GM11168 (cell line): ENCODE measurements at regions not wholly inside any gene's neighbourhood (a gene's known extent, or its start where the extent isn't known, plus 50 kb on each side); places are given as distances from the start of the nearest gene placed in this dataset.

ENCODE experiments used
- in situ Hi-C: fragments of 300-500 bp; cut with MboI; formaldehyde crosslinking; loops from one replicate; pipeline ENCODE4 v1.12.0; 2022; ENCODE audit warnings: low sequenced_read_pairs; ENCODE audit not compliant: unreplicated experiment

- in situ Hi-C loops, result loop anchor here (25.0 kb wide), 1 partner anchor 1054 kb away; the partner anchor contains the start of gene TBPL2
Measured at GRCh38 chr14:56491299-56492285, 88.0 kb upstream of the TMEM260 start.

GRCh38 chr14:56494167-56494566 is 85.4 kb upstream of the TMEM260 start:
- in situ Hi-C loops, result loop anchor here (25.0 kb wide), 1 partner anchor 1057 kb away; the partner anchor contains the start of gene TBPL2

GRCh38 chr14:56498112-56498511 is 81.5 kb upstream of the TMEM260 start:
- in situ Hi-C loops, result loop anchor here (25.0 kb wide), 1 partner anchor 1061 kb away; the partner anchor contains the start of gene TBPL2

DNA sequence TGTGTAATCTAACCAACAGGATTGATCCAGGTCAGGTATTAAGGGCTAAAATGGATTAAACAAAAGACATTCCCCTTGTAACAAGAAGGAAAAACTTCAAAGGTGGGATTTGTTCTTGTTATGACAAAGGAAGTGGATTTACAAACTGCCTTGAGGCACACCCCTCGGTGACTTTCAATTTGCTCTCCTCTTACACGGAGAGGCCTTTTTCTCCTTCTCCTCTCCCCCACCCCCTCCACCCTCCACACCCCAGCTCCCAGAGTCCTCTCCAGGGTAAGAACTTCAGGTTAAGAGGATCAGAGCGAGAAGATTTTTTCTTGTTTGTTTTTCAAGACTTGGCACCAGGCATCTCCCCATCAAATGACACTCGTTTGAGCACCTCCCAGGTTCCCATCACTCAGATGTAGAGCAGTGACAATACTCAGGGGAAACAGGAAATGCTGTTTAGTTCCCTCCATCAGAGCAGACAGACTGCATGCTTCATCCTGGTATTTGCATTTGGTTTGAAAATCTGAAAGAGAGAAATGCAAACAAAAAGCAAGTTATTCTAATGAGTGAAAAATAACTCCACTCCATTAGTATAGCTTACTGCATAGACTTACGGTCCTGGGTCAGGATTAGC is 77.6 kb upstream of the TMEM260 start:
- in situ Hi-C loops, result no loop called here

GRCh38 chr14:56505361-56505760 is 74.2 kb upstream of the TMEM260 start:
- in situ Hi-C loops, result no loop called here

DNA sequence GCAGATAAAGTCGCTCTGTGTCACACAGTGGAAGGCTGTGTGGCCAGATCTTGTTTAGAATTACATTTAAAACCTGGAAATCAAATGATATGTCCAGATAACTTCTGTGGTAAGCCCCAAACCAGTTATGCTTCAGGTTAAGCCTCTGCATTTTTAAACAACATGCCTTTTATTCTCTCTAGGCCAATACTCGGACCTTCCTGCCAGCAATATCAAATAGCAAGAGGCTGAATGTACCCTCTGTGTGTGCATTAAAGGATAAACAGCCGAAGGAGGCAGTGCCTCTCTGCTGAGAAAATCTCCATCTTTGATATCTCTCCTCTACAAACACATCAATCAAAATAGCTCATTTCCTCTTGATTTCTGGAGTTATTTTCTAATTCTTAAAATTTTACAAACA is 67.1 kb upstream of the TMEM260 start:
- in situ Hi-C loops, result no loop called here

- in situ Hi-C loops, result no loop called here
Measured at GRCh38 chr14:56514663-56515371, 64.8 kb upstream of the TMEM260 start.

GRCh38 chr14:56515739-56516138 is 63.9 kb upstream of the TMEM260 start:
- in situ Hi-C loops, result no loop called here

- in situ Hi-C loops, result no loop called here
Measured at GRCh38 chr14:56522403-56522802, 57.2 kb upstream of the TMEM260 start.

GRCh38 chr14:56524971-56525677 is 54.5 kb upstream of the TMEM260 start:
- in situ Hi-C loops, result no loop called here

- in situ Hi-C loops, result no loop called here
Measured at GRCh38 chr14:56528927-56529326, 50.7 kb upstream of the TMEM260 start.
